Lower leg skin (tissue), 4 donors: ENCODE measurements at regions not wholly inside any gene's neighbourhood (a gene's known extent, or its start where the extent isn't known, plus 50 kb on each side); places are given as distances from the start of the nearest gene placed in this dataset.

ENCODE experiments used
- DNase-seq, 2 donors: peaks; one replicate each; pipeline ENCODE4 v3.0.0-alpha.2; 2019; ENCODE audit warnings: low spot score in 2 of 2
- H3K4me3 ChIP-seq: fragments of 200-600 bp; sonication (generic); 2 replicates; pipeline ENCODE4 v1.5.1; 2017; ENCODE audit warnings: mild to moderate bottlenecking, low read depth; ENCODE audit not compliant: poor library complexity, severe bottlenecking
- CTCF ChIP-seq, 3 donors: fragments of 450-650 bp; IDR thresholded peaks; one replicate each; pipeline ENCODE4 v1.5.1; 2016; ENCODE audit warnings: antibody characterized with exemption in 3 of 3, mild to moderate bottlenecking in 3 of 3, moderate library complexity in 2 of 3
- POLR2A ChIP-seq, 2 donors: fragments of 450-650 bp; IDR thresholded peaks; one replicate each; pipeline ENCODE4 v1.6.1; 2016 to 2017; ENCODE audit warnings: antibody characterized with exemption in 2 of 2, mild to moderate bottlenecking in 1 of 2, moderate library complexity in 1 of 2
- WGBS, 2 donors: methylation state at CpG; one replicate each; pipeline ENCODE4 v1.1.5; 2018; 5-methylcytosine and 5-hydroxymethylcytosine counted together
- intact Hi-C: fragments of 100-400 bp; cut with DNase I; formaldehyde crosslinking; loops from one replicate; pipeline ENCODE4 v1.15.0; 2023; ENCODE audit warnings: low total_unique reads

DNA sequence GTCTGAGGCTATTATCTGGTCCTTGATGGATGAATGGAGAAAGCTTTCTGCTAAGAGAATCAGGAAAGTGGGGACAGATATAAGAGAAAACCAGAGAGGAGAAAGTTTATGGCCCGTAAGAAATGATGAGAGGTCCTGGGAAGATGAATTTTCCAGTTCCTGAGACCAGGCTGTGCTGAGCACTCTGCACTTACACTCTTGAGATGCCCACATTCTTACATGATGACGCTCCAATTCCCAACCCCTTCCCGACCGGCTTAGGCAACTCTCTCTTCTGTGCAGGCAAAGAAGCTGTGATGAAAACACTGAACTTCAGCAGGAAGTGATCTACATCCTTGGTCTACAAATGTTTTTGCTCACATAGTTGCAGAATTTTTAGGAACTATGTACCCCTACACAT lies 417.0 kb downstream of the ARHGEF28 start:
- 79 to 88% methylated on average over 4 of the region's 4 CpGs for WGBS, 2 donors

GRCh38 chr5:74042559-74042958 lies 416.6 kb downstream of the ARHGEF28 start:
- intact Hi-C loops: no loop called here
- DNase-seq: no peak
- TF ChIP-seq POLR2A (IDR thresholded peaks at IDR 0.05) (no peak), CTCF (IDR thresholded peaks at IDR 0.05) (no peak)
- no peak overlapping the region for H3K4me3 ChIP-seq
- WGBS, 2 donors: 91 to 95% methylated on average over 7 of the region's 7 CpGs

More for the DNA sequence above, 417.0 kb downstream of the ARHGEF28 start:
- no peak overlapping the region for H3K4me3 ChIP-seq
- no peak for DNase-seq
- intact Hi-C loops: no loop called here
- TF ChIP-seq CTCF (IDR thresholded peaks at IDR 0.05) (no peak), POLR2A (IDR thresholded peaks at IDR 0.05) (no peak)

DNA sequence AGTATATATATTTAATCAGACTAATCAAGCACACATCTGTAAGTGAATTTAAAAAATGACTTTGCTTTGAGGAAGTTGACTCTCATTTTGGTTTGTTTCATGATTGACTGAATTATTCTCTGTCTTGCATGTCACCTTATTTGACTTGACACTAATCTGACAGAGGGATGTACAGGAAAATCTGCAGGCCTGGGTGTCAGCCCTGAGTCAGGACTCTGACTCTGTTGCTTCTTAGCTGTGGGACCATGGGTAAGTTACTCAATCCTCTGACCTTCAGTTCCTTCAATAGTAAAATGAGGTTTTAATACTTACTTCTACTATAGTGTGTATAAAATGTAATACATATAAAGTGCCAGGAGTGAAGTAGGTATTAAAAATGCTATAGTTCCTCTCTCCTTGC lies 415.9 kb downstream of the ARHGEF28 start:
- DNase-seq: no peak
- TF ChIP-seq CTCF (IDR thresholded peaks at IDR 0.05) (no peak), POLR2A (IDR thresholded peaks at IDR 0.05) (no peak)
- H3K4me3 ChIP-seq: no peak overlapping the region
- intact Hi-C loops: no loop called here

DNA sequence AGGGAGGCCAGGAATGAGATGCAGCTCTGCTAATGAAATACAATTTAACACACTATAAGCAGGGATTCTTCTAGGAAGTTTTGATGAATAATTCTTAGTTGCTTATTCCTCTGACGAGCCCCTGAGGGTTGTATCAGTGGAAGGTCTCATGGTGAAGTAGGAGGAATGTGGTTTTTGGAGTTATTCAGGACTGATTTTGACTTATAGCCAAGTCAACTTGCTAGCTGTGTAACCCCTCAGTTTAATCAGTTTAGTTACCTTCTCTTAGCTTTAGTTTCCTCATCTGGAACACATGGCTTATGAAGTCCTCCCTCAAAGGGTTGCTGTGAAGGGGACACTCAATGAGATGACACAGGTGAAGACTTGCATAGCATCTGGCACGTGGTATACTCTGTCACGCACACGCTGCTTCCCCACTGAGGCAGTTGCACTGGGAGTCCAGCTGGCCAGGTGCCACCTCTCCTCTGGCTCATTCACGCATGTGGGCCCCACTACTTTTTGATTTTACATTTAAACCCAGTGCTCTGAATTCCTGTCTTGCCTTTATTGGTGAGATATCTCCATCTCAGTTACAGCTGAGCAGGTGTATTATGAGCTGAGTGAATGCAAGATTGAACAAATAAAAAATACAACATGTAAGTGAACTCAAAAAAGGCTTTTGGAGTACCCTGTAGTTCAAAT lies 415.0 kb downstream of the ARHGEF28 start:
- DNase-seq: no peak
- WGBS, 2 donors: 70 to 71% methylated on average over 5 of the region's 5 CpGs
- TF ChIP-seq CTCF (IDR thresholded peaks at IDR 0.05) (no peak), POLR2A (IDR thresholded peaks at IDR 0.05) (no peak)
- intact Hi-C loops: no loop called here
- H3K4me3 ChIP-seq: no peak overlapping the region

GRCh38 chr5:74040065-74040551 lies 414.1 kb downstream of the ARHGEF28 start:
- H3K4me3 ChIP-seq: no peak overlapping the region
- intact Hi-C loops: no loop called here
- 49 to 68% methylated on average over 2 of the region's 2 CpGs for WGBS, 2 donors
- TF ChIP-seq CTCF (IDR thresholded peaks at IDR 0.05) (no peak), POLR2A (IDR thresholded peaks at IDR 0.05) (no peak)
- no peak for DNase-seq

DNA sequence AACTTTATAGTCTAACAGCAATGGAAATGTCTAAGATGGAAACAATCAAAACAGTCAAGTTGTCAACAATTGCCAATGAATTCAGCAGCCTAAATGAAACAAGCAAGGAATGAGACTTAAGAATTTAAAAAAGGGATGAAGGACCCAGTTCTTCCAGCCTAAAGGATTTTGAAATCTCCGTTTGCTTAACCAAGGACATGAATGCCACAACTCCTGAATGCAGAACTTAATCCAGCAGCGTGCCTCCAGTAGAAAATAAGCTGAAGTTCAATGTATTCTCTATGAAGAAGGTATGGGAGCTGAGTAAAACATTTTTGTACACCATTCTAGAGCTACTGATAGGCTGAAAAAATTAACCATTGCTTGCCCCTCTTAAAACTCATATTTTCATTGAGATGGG lies 411.3 kb downstream of the ARHGEF28 start:
- intact Hi-C loops: no loop called here
- 89% methylated on average over 2 of the region's 2 CpGs for WGBS, 2 donors
- no peak overlapping the region for H3K4me3 ChIP-seq
- TF ChIP-seq POLR2A (IDR thresholded peaks at IDR 0.05): no peak
- TF ChIP-seq CTCF (IDR thresholded peaks at IDR 0.05): no peak
- DNase-seq: no peak
